H1 (cell line): ENCODE measurements at regions not wholly inside any gene's neighbourhood (a gene's known extent, or its start where the extent isn't known, plus 50 kb on each side); places are given as distances from the start of the nearest gene placed in this dataset.
A peak's percentile ranks its signal among the peaks of the same experiment; 100 is the strongest.

Experiments
- CTCF ChIA-PET: fragments of 300-600 bp; sonication (Branson Sonifier 250); formaldehyde crosslinking; loops from one replicate; lab custom pipeline; 2021; ENCODE audit not compliant: partially characterized antibody; lab: Charles Lee
- POLR2A ChIA-PET: fragments of 300-600 bp; sonication (Branson Sonifier 250); formaldehyde crosslinking; loops from one replicate; lab custom pipeline; 2021; ENCODE audit warnings: inconsistent platforms; ENCODE audit not compliant: partially characterized antibody; lab: Charles Lee
- DNase-seq, 2 experiments: peaks; one replicate each; pipeline versions ENCODE4 v3.0.0 to v3.0.0-alpha.2; 2010 to 2022; ENCODE audit warnings: low spot score in 2 of 2, low read depth in 1 of 2, mixed read lengths in 1 of 2
- FAIRE-seq: peaks from 2 replicates; lab custom pipeline; 2011; peaks lifted over from hg19 to GRCh38; lab: Jason Lieb, UNC
- H2AFZ ChIP-seq: 2 replicates; pipeline ENCODE4 v1.8.1; 2012; ENCODE audit warnings: low read length, inconsistent platforms
- H2AK5ac ChIP-seq: 2 replicates; pipeline ENCODE4 v1.6.1; 2013; ENCODE audit warnings: low read depth, low read length
- H2BK120ac ChIP-seq: replicated peaks from 2 replicates; pipeline ENCODE3; 2013; ENCODE audit warnings: low read depth, low read length, inconsistent platforms
- H2BK12ac ChIP-seq: 2 replicates; pipeline ENCODE4 v1.6.1; 2013; ENCODE audit warnings: low read depth, low read length
- H2BK15ac ChIP-seq: 2 replicates; pipeline ENCODE4 v1.6.1; 2013; ENCODE audit warnings: low read length
- H2BK20ac ChIP-seq: 2 replicates; pipeline ENCODE4 v1.6.1; 2013; ENCODE audit warnings: low read length
- H2BK5ac ChIP-seq: 2 replicates; pipeline ENCODE4 v1.6.1; 2013; ENCODE audit warnings: low read depth, low read length
- H3K14ac ChIP-seq: 2 replicates; pipeline ENCODE4 v1.6.1; 2013; ENCODE audit warnings: inconsistent platforms; ENCODE audit not compliant: insufficient read length
- H3K18ac ChIP-seq: 2 replicates; pipeline ENCODE4 v1.6.1; 2013; ENCODE audit warnings: low read length; ENCODE audit errors: extremely low read depth
- H3K23ac ChIP-seq: 2 replicates; pipeline ENCODE4 v1.6.1; 2013; ENCODE audit warnings: inconsistent platforms; ENCODE audit not compliant: insufficient read length
- H3K23me2 ChIP-seq: 2 replicates; pipeline ENCODE4 v1.6.1; 2013; ENCODE audit warnings: low read depth, low read length
- H3K27ac ChIP-seq: 2 replicates; pipeline ENCODE4 v1.6.1; 2011; ENCODE audit warnings: low read depth, low read length, inconsistent platforms
- H3K27me3 ChIP-seq, 4 experiments: replicated peaks in 1 of 4; 1 replicate in 1 of 4; 2 replicates in 3 of 4; pipeline versions ENCODE4 v1.6.1 to v1.8.1; 2011 to 2013; ENCODE audit warnings: low read length in 3 of 4, mild to moderate bottlenecking in 3 of 4, inconsistent platforms in 2 of 4, mixed read lengths in 2 of 4, moderate library complexity in 1 of 4; ENCODE audit not compliant: control insufficient read depth in 3 of 4, insufficient read depth in 3 of 4; ENCODE audit errors: extremely low read depth in 1 of 4
- H3K36me3 ChIP-seq, 4 experiments: 2 replicates each; pipeline versions ENCODE4 v1.6.1 to v1.8.1; 2011 to 2013; ENCODE audit warnings: mild to moderate bottlenecking in 4 of 4, low read length in 3 of 4, moderate library complexity in 2 of 4, control low read depth in 1 of 4, inconsistent platforms in 1 of 4; ENCODE audit not compliant: insufficient read depth in 4 of 4, control insufficient read depth in 2 of 4
- H3K4ac ChIP-seq: replicated peaks from 2 replicates; pipeline ENCODE3; 2013; ENCODE audit warnings: low read length, low read depth, mixed read lengths, inconsistent platforms; ENCODE audit not compliant: insufficient read length
- H3K4me1 ChIP-seq, 4 experiments: replicated peaks in 1 of 4; 1 replicate in 1 of 4; 2 replicates in 3 of 4; pipeline versions ENCODE4 v1.6.1 to v1.8.1; 2011 to 2013; ENCODE audit warnings: low read length in 3 of 4, inconsistent platforms in 2 of 4, mixed read lengths in 1 of 4; ENCODE audit not compliant: insufficient read depth in 4 of 4, control insufficient read depth in 3 of 4
- H3K4me2 ChIP-seq, 2 experiments: 2 replicates each; pipeline versions ENCODE4 v1.6.1 to v1.8.1; 2011 to 2013; ENCODE audit warnings: low read depth in 2 of 2, low read length in 2 of 2, control low read depth in 1 of 2, inconsistent platforms in 1 of 2, mild to moderate bottlenecking in 1 of 2; ENCODE audit not compliant: insufficient read depth in 1 of 2
- H3K4me3 ChIP-seq, 4 experiments: fragments of 200-600, 300-600 bp in 1 of 4; sonication (generic), shearing (Covaris generic), sonication (Bioruptor Twin) in 1 of 4; 2 replicates each; pipeline versions ENCODE4 v1.5.1 to v1.8.1; 2011 to 2016; ENCODE audit warnings: low read length in 4 of 4, low read depth in 3 of 4, control low read depth in 2 of 4, inconsistent platforms in 2 of 4, mild to moderate bottlenecking in 2 of 4, mixed read lengths in 1 of 4, moderate library complexity in 1 of 4; ENCODE audit not compliant: insufficient read depth in 2 of 4; ENCODE audit errors: extremely low read depth in 1 of 4
- H3K56ac ChIP-seq: replicated peaks from 2 replicates; pipeline ENCODE3; 2013; ENCODE audit warnings: low read depth, mild to moderate bottlenecking, mixed read lengths, low read length, inconsistent platforms; ENCODE audit not compliant: insufficient read length
- H3K79me1 ChIP-seq: 2 replicates; pipeline ENCODE4 v1.6.1; 2013; ENCODE audit warnings: low read depth, low read length, control low read depth
- H3K79me2 ChIP-seq, 2 experiments: 2 replicates each; pipeline versions ENCODE4 v1.6.1 to v1.8.1; 2012 to 2013; ENCODE audit warnings: low read length in 2 of 2, mild to moderate bottlenecking in 2 of 2, inconsistent platforms in 1 of 2; ENCODE audit not compliant: insufficient read depth in 2 of 2, control insufficient read depth in 1 of 2
- H3K9ac ChIP-seq, 4 experiments: replicated peaks in 1 of 4; 1 replicate in 1 of 4; 2 replicates in 3 of 4; pipeline versions ENCODE4 v1.6.1 to v1.8.1; 2011 to 2013; ENCODE audit warnings: low read depth in 3 of 4, low read length in 3 of 4, control low read depth in 2 of 4, mild to moderate bottlenecking in 2 of 4, moderate library complexity in 2 of 4, inconsistent platforms in 1 of 4; ENCODE audit errors: extremely low read depth in 1 of 4
- H3K9me3 ChIP-seq, 2 experiments: 2 replicates each; pipeline versions ENCODE4 v1.6.1 to v1.8.1; 2012 to 2013; ENCODE audit warnings: mild to moderate bottlenecking in 2 of 2, moderate library complexity in 2 of 2, control low read depth in 1 of 2, inconsistent platforms in 1 of 2, low read depth in 1 of 2, low read length in 1 of 2, mixed read lengths in 1 of 2; ENCODE audit not compliant: insufficient read depth in 2 of 2
- H4K20me1 ChIP-seq, 2 experiments: replicated peaks in 1 of 2; 2 replicates each; pipeline versions ENCODE3 to v1.8.1; 2011 to 2013; ENCODE audit warnings: inconsistent platforms in 2 of 2, low read length in 2 of 2, mild to moderate bottlenecking in 1 of 2; ENCODE audit not compliant: insufficient read depth in 2 of 2, control insufficient read depth in 1 of 2
- H4K5ac ChIP-seq: 2 replicates; pipeline ENCODE4 v1.6.1; 2013; ENCODE audit warnings: low read length, low read depth, mixed read lengths, inconsistent platforms; ENCODE audit not compliant: insufficient read length
- H4K8ac ChIP-seq: 2 replicates; pipeline ENCODE4 v1.8.0; 2013; ENCODE audit warnings: mild to moderate bottlenecking, moderate library complexity, low read length, inconsistent platforms; ENCODE audit not compliant: insufficient read depth; ENCODE audit errors: extremely low read depth
- H4K91ac ChIP-seq: replicated peaks from 2 replicates; pipeline ENCODE3; 2013; ENCODE audit warnings: low read length, mixed read lengths, inconsistent platforms; ENCODE audit not compliant: insufficient read length
- BCL11A ChIP-seq, 2 experiments: IDR thresholded peaks; one replicate each; pipeline ENCODE4 v1.6.1; 2011; ENCODE audit warnings: low read depth in 2 of 2, low read length in 2 of 2, mild to moderate bottlenecking in 2 of 2
- CTBP2 ChIP-seq: IDR thresholded peaks from 2 replicates; pipeline ENCODE4 v1.7.0; 2011; ENCODE audit warnings: borderline replicate concordance, mild to moderate bottlenecking, moderate library complexity, mixed read lengths, low read length; ENCODE audit not compliant: insufficient read depth, insufficient read length
- POLR2A ChIP-seq, 2 experiments: IDR thresholded peaks; 1 replicate in 1 of 2; 2 replicates in 1 of 2; pipeline ENCODE4 v1.6.1; 2011; ENCODE audit warnings: low read depth in 2 of 2, low read length in 2 of 2, mild to moderate bottlenecking in 2 of 2; ENCODE audit errors: control extremely low read depth in 1 of 2
- RAD21 ChIP-seq, 2 experiments: IDR thresholded peaks in 1 of 2; conservative IDR thresholded peaks in 1 of 2; 2 replicates each; pipeline ENCODE4 v1.6.1; 2011; ENCODE audit warnings: low read depth in 2 of 2, low read length in 2 of 2, improper control_type of control experiment in 1 of 2, inconsistent platforms in 1 of 2, mild to moderate bottlenecking in 1 of 2, moderate library complexity in 1 of 2
- RXRA ChIP-seq: IDR thresholded peaks from 2 replicates; pipeline ENCODE4 v1.6.1; 2011; ENCODE audit warnings: low read depth, mild to moderate bottlenecking, low read length, moderate library complexity; ENCODE audit not compliant: insufficient read depth
- SIX5 ChIP-seq: IDR thresholded peaks from 2 replicates; pipeline ENCODE4 v1.6.1; 2011; ENCODE audit warnings: mild to moderate bottlenecking, low read depth, low read length
- ZNF274 ChIP-seq: IDR thresholded peaks from 2 replicates; pipeline ENCODE4 v1.7.0; 2012; ENCODE audit warnings: low read length, borderline replicate concordance; ENCODE audit errors: extremely low read depth
- WGBS, 2 experiments: shearing (Covaris generic) in 1 of 2; methylation state at CpG; one replicate each; pipeline versions ENCODE4 v1.1.6 to v1.1.7; 2013 to 2015; ENCODE audit warnings: low lambda C conversion rate in 2 of 2, mixed read lengths in 2 of 2, inconsistent platforms in 1 of 2, low coverage in 1 of 2, missing lambda C conversion rate in 1 of 2; ENCODE audit not compliant: insufficient replicate concordance in 2 of 2, insufficient coverage in 1 of 2, insufficient read length in 1 of 2; ENCODE audit errors: extremely low coverage in 1 of 2, missing lambda C conversion rate in 1 of 2; 5-methylcytosine and 5-hydroxymethylcytosine counted together
- TF ChIP-seq, protein P1 (sequence below): IDR thresholded peaks from 2 replicates; pipeline ENCODE4 v1.6.1; 2012; ENCODE audit warnings: inconsistent platforms
- TF ChIP-seq, protein P2 (sequence below), 3 experiments: IDR thresholded peaks; 1 replicate in 2 of 3; 2 replicates in 1 of 3; pipeline versions ENCODE4 v1.5.1 to v1.6.1; 2011; ENCODE audit warnings: low read length in 3 of 3, mild to moderate bottlenecking in 3 of 3, inconsistent platforms in 2 of 3, low read depth in 1 of 3, moderate library complexity in 1 of 3; ENCODE audit not compliant: insufficient read depth in 1 of 3; ENCODE audit errors: control extremely low read depth in 1 of 3

DNA sequence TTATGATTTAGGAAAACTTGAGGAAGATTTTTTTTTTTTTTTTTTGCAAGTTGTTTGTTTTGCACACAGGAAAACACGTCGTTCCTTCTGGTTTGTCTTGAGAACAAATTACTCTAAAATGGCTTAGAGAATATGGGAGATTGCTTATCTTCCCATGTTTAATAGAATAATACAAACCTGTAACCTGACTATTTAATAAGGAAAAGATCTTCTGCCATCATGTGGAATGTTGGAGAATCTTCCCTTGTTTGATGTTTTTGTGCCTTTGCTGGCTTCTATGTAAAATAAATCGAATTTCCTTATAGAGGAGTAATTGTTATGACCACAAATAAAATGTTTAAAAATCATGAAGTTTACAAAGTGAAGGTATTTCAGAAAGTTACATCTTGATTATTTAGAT is 818.8 kb downstream of the GATA3 start:
- no peak for FAIRE-seq

More for the DNA sequence above, 818.8 kb downstream of the GATA3 start:
- no peaks in the 10 kb centered on the region; a peak in 1 of 7 replicates for H3K27me3 ChIP-seq
- WGBS, 2 experiments = 87% methylated on average over 3 of the region's 3 CpGs; no CpG with 5 or more reads in 1 of the 2 experiments
- no peak overlapping the region for H2BK15ac ChIP-seq
- no peaks in the 10 kb centered on the region for H3K23me2 ChIP-seq
- no peak overlapping the region for H4K5ac ChIP-seq
- no peaks in the 10 kb centered on the region for H3K79me1 ChIP-seq
- no peaks in the 10 kb centered on the region for H3K79me2 ChIP-seq
- no peak overlapping the region for H2AFZ ChIP-seq
- no peaks in the 10 kb centered on the region for H4K20me1 ChIP-seq
- H2AK5ac ChIP-seq = no peak overlapping the region
- H4K8ac ChIP-seq = no peak overlapping the region
- no peak overlapping the region for H4K91ac ChIP-seq
- no peak overlapping the region for H3K27ac ChIP-seq
- no peak overlapping the region for H3K9ac ChIP-seq
- no peak for DNase-seq
- H2BK120ac ChIP-seq = no peak overlapping the region
- H3K4ac ChIP-seq = no peak overlapping the region
- CTCF ChIA-PET = no interaction called here
- TF ChIP-seq POLR2A (IDR thresholded peaks at IDR 0.05; ENCODE audit: control extremely low read depth in 1 of 2, low read depth in 2 of 2, low read length in 2 of 2) (no peak), BCL11A (IDR thresholded peaks at IDR 0.05; ENCODE audit: low read depth in 2 of 2, low read length in 2 of 2) (no peak), RAD21 (IDR thresholded peaks at IDR 0.05 in 1 of 2, conservative IDR thresholded peaks at IDR 0.05 in 1 of 2; ENCODE audit: low read depth in 2 of 2, low read length in 2 of 2) (peak; percentile 41 to 53), CTBP2 (no peak), RXRA (no peak), ZNF274 (no peak), SIX5 (no peak)
- TF ChIP-seq, protein P1, sequence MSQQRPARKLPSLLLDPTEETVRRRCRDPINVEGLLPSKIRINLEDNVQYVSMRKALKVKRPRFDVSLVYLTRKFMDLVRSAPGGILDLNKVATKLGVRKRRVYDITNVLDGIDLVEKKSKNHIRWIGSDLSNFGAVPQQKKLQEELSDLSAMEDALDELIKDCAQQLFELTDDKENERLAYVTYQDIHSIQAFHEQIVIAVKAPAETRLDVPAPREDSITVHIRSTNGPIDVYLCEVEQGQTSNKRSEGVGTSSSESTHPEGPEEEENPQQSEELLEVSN = no peak
- TF ChIP-seq, protein P2, sequence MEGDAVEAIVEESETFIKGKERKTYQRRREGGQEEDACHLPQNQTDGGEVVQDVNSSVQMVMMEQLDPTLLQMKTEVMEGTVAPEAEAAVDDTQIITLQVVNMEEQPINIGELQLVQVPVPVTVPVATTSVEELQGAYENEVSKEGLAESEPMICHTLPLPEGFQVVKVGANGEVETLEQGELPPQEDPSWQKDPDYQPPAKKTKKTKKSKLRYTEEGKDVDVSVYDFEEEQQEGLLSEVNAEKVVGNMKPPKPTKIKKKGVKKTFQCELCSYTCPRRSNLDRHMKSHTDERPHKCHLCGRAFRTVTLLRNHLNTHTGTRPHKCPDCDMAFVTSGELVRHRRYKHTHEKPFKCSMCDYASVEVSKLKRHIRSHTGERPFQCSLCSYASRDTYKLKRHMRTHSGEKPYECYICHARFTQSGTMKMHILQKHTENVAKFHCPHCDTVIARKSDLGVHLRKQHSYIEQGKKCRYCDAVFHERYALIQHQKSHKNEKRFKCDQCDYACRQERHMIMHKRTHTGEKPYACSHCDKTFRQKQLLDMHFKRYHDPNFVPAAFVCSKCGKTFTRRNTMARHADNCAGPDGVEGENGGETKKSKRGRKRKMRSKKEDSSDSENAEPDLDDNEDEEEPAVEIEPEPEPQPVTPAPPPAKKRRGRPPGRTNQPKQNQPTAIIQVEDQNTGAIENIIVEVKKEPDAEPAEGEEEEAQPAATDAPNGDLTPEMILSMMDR (IDR thresholded peaks at IDR 0.05; ENCODE audit: control extremely low read depth in 1 of 3, insufficient read depth in 1 of 3, low read depth in 1 of 3, low read length in 3 of 3) = peak in 1 of 3 experiments; percentile 15; a peak in 2 of 4 replicates
- no peaks in the 10 kb centered on the region for H3K36me3 ChIP-seq
- no peak overlapping the region for H3K4me2 ChIP-seq
- H2BK12ac ChIP-seq = no peak overlapping the region
- POLR2A ChIA-PET = no interaction called here
- no peak overlapping the region for H3K14ac ChIP-seq
- no peak overlapping the region for H2BK5ac ChIP-seq
- H3K56ac ChIP-seq = no peak overlapping the region
- no peaks in the 10 kb centered on the region for H3K4me1 ChIP-seq
- no peak overlapping the region for H3K4me3 ChIP-seq
- peaks cover 0 to 3% of the 10 kb centered on the region in 2 experiments; a peak in 1 of 4 replicates for H3K9me3 ChIP-seq
- H2BK20ac ChIP-seq = no peak overlapping the region
- no peak overlapping the region for H3K18ac ChIP-seq
- no peak overlapping the region for H3K23ac ChIP-seq
